ENCODE measurements at regions not wholly inside any gene's neighbourhood (a gene's known extent, or its start where the extent isn't known, plus 50 kb on each side); places are given as distances from the start of the nearest gene placed in this dataset.

GRCh38 chr11:134489728-134490127 is 77.7 kb upstream of the B3GAT1 start:
- DNase-seq (ENCODE audit: low spot score): no peak
- Mint-ChIP-seq H3K27me3 (ENCODE audit: low read depth) (peaks cover 10% of the 10 kb centered on the region), H3K9me3 (ENCODE audit: low read depth) (peaks cover 14% of the 10 kb centered on the region), H3K4me1 (ENCODE audit: low read depth) (no peaks in the 10 kb centered on the region), H3K36me3 (ENCODE audit: low read depth) (no peaks in the 10 kb centered on the region), H3K4me3 (ENCODE audit: unreplicated experiment) (no peak overlapping the region), H3K27ac (ENCODE audit: unreplicated experiment) (no peak overlapping the region)
- TF ChIP-seq CTCF (IDR thresholded peaks at IDR 0.05): no peak

- Mint-ChIP-seq H3K27me3 (ENCODE audit: low read depth) (peaks cover 11% of the 10 kb centered on the region), H3K9me3 (ENCODE audit: low read depth) (peaks cover 6% of the 10 kb centered on the region), H3K27ac (ENCODE audit: unreplicated experiment) (no peak overlapping the region), H3K4me3 (ENCODE audit: unreplicated experiment) (no peak overlapping the region), H3K4me1 (ENCODE audit: low read depth) (no peaks in the 10 kb centered on the region), H3K36me3 (ENCODE audit: low read depth) (no peaks in the 10 kb centered on the region)
- no peak for DNase-seq (ENCODE audit: low spot score)
- TF ChIP-seq CTCF (IDR thresholded peaks at IDR 0.05): no peak
Observed at GRCh38 chr11:134488913-134489312, 76.9 kb upstream of the B3GAT1 start.

GRCh38 chr11:134488512-134488911 is 76.5 kb upstream of the B3GAT1 start:
- peaks cover 13% of the 10 kb centered on the region for H3K27me3 Mint-ChIP-seq (ENCODE audit: low read depth)
- H3K36me3 Mint-ChIP-seq (ENCODE audit: low read depth): no peaks in the 10 kb centered on the region
- DNase-seq (ENCODE audit: low spot score): no peak
- no peaks in the 10 kb centered on the region for H3K4me1 Mint-ChIP-seq (ENCODE audit: low read depth)
- no peak overlapping the region for H3K27ac Mint-ChIP-seq (ENCODE audit: unreplicated experiment)
- no peak for TF ChIP-seq CTCF (IDR thresholded peaks at IDR 0.05)
- no peak overlapping the region for H3K4me3 Mint-ChIP-seq (ENCODE audit: unreplicated experiment)
- H3K9me3 Mint-ChIP-seq (ENCODE audit: low read depth): peaks cover 4% of the 10 kb centered on the region

GRCh38 chr11:134487696-134488095 is 75.7 kb upstream of the B3GAT1 start:
- peaks cover 13% of the 10 kb centered on the region for H3K27me3 Mint-ChIP-seq (ENCODE audit: low read depth)
- no peak overlapping the region for H3K4me3 Mint-ChIP-seq (ENCODE audit: unreplicated experiment)
- DNase-seq (ENCODE audit: low spot score): no peak
- H3K9me3 Mint-ChIP-seq (ENCODE audit: low read depth): no peaks in the 10 kb centered on the region
- no peaks in the 10 kb centered on the region for H3K36me3 Mint-ChIP-seq (ENCODE audit: low read depth)
- no peak overlapping the region for H3K27ac Mint-ChIP-seq (ENCODE audit: unreplicated experiment)
- no peak for TF ChIP-seq CTCF (IDR thresholded peaks at IDR 0.05)
- no peaks in the 10 kb centered on the region for H3K4me1 Mint-ChIP-seq (ENCODE audit: low read depth)

GRCh38 chr11:134486704-134487103 is 74.7 kb upstream of the B3GAT1 start:
- no peak for DNase-seq (ENCODE audit: low spot score)
- Mint-ChIP-seq H3K9me3 (ENCODE audit: low read depth) (no peaks in the 10 kb centered on the region), H3K27me3 (ENCODE audit: low read depth) (peaks cover 16% of the 10 kb centered on the region), H3K36me3 (ENCODE audit: low read depth) (no peaks in the 10 kb centered on the region), H3K4me1 (ENCODE audit: low read depth) (no peaks in the 10 kb centered on the region), H3K4me3 (ENCODE audit: unreplicated experiment) (no peak overlapping the region), H3K27ac (ENCODE audit: unreplicated experiment) (no peak overlapping the region)
- TF ChIP-seq CTCF (IDR thresholded peaks at IDR 0.05): no peak

Data from chondrocyte (in vitro differentiated cells).